HG03442 (cell line): ENCODE measurements at regions not wholly inside any gene's neighbourhood (a gene's known extent, or its start where the extent isn't known, plus 50 kb on each side); places are given as distances from the start of the nearest gene placed in this dataset.

Experiments
- ATAC-seq: cut with Tn5 transposase; IDR thresholded peaks from one replicate; pipeline ENCODE4 v1.9.1; 2021; ENCODE audit warnings: mild to moderate bottlenecking, moderate library complexity; ENCODE audit not compliant: unreplicated experiment

GRCh38 chr7:97601931-97602457 lies 129.9 kb upstream of the TAC1 start:
- ATAC-seq = no peak

- no peak for ATAC-seq
Measured at GRCh38 chr7:97620495-97620894, 111.4 kb upstream of the TAC1 start.

- peak; percentile 94 for ATAC-seq
Measured at GRCh38 chr7:97623333-97623732, 108.6 kb upstream of the TAC1 start.

- no peak for ATAC-seq
Measured at GRCh38 chr7:97630116-97630515, 101.8 kb upstream of the TAC1 start.

GRCh38 chr7:97635622-97636021 lies 96.3 kb upstream of the TAC1 start:
- no peak for ATAC-seq

GRCh38 chr7:97639036-97639435 lies 92.8 kb upstream of the TAC1 start:
- ATAC-seq = no peak

GRCh38 chr7:97659363-97660045 lies 72.4 kb upstream of the TAC1 start:
- no peak for ATAC-seq

GRCh38 chr7:97667359-97667758 lies 64.5 kb upstream of the TAC1 start:
- ATAC-seq = no peak

- ATAC-seq = no peak
Measured at GRCh38 chr7:97671571-97671970, 60.3 kb upstream of the TAC1 start.

- ATAC-seq = no peak
Measured at GRCh38 chr7:97680622-97681021, 51.3 kb upstream of the TAC1 start.
